ES-I3 (cell line): ENCODE measurements at regions not wholly inside any gene's neighbourhood (a gene's known extent, or its start where the extent isn't known, plus 50 kb on each side); places are given as distances from the start of the nearest gene placed in this dataset.

ENCODE experiments used
- H3K36me3 ChIP-seq: 2 replicates; pipeline ENCODE4 v1.6.1; 2013; ENCODE audit warnings: mild to moderate bottlenecking, low read length, control low read depth, moderate library complexity; ENCODE audit not compliant: insufficient read depth
- H3K4me1 ChIP-seq: 2 replicates; pipeline ENCODE4 v1.6.1; 2013; ENCODE audit warnings: mild to moderate bottlenecking, control low read depth, low read length; ENCODE audit not compliant: insufficient read depth
- H3K9ac ChIP-seq: 2 replicates; pipeline ENCODE4 v1.6.1; 2013; ENCODE audit warnings: low read depth, mild to moderate bottlenecking, low read length, moderate library complexity
- H3K9me3 ChIP-seq: 2 replicates; pipeline ENCODE4 v1.6.1; 2013; ENCODE audit warnings: mild to moderate bottlenecking, low read length, moderate library complexity; ENCODE audit not compliant: control insufficient read depth, insufficient read depth

DNA sequence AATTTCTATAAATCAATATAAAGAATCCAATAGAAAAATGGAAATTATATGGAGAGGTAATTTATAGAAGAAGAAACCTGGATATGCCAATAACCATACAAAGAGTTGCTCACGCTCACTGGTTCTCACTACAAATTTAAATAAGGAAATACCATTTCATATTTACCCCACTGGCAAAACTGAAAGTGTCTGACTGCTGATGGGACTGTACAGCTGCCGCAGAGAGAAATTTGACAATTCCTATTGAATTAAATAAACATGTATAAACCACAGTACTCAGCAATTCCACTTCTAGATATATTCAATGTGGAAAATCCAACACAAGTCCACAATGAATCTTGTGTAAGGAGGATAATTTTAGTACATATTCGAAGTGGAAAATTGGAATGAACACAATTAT, 830.4 kb upstream of the GRAMD2B start:
- no peaks in the 10 kb centered on the region; the same call in 1 of the 2 replicates for H3K36me3 ChIP-seq
- no peak overlapping the region for H3K9ac ChIP-seq
- H3K4me1 ChIP-seq: no peaks in the 10 kb centered on the region
- no peaks in the 10 kb centered on the region for H3K9me3 ChIP-seq

DNA sequence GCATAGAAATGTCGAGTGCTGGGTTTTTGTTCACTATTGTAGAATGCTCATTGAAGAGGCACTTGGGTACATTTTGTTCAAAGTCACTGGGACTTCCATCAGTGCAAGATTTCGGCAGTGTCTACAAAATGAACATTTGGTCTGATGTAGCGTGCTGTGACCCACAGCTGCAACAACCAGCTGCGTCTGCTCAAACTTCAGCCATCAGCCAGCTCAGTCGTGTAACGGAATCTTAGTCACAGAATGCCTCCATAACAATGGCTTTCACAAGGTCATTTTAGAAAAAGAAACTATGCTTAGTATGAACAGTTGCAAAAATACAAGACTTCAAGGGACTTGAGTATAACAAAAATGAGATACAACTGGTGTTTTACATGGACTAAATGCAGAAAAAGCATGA, 828.1 kb upstream of the GRAMD2B start:
- Histone ChIP-seq H3K9me3 (no peaks in the 10 kb centered on the region), H3K9ac (no peak overlapping the region), H3K36me3 (no peaks in the 10 kb centered on the region), H3K4me1 (no peaks in the 10 kb centered on the region)

DNA sequence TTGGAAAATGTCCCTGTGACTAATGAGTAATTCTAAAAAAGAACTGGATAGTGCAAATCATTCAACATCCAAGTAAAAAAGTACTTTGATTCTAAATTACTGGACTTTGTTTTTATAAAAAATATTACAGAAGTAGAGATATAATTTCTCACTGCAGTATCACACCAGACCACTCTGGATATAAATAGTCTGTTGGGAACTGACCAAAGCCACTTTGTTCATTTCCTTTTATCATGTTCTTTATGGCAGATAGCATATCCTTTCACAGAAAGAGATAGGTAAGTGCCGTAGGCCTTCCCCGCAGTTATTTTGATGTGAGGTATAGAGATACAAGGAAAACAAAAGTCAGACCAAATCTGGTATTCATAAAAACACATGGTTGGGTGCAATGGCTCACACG, 827.4 kb upstream of the GRAMD2B start:
- Histone ChIP-seq H3K9me3 (no peaks in the 10 kb centered on the region), H3K4me1 (no peaks in the 10 kb centered on the region), H3K36me3 (no peaks in the 10 kb centered on the region), H3K9ac (no peak overlapping the region)

DNA sequence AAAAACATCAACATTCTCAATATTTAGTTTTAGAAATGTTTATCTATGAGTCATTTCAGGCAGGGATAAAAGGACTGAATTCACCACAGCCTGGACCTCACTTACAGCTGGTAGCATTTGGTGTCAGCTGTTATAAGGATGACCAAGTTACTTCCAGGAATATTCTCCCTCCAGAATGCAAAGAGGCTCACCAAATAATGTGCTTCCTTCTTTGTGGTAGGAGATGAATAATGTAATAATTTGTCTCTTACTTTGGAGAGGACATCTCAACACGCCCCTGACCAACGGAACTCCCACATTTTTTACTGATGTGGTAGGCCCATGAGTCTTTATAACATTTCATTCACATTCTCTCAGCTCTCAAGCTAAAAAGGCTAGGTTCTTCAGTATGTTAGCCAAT, 825.9 kb upstream of the GRAMD2B start:
- H3K4me1 ChIP-seq: no peaks in the 10 kb centered on the region
- H3K36me3 ChIP-seq: no peaks in the 10 kb centered on the region
- no peak overlapping the region for H3K9ac ChIP-seq
- no peaks in the 10 kb centered on the region for H3K9me3 ChIP-seq

DNA sequence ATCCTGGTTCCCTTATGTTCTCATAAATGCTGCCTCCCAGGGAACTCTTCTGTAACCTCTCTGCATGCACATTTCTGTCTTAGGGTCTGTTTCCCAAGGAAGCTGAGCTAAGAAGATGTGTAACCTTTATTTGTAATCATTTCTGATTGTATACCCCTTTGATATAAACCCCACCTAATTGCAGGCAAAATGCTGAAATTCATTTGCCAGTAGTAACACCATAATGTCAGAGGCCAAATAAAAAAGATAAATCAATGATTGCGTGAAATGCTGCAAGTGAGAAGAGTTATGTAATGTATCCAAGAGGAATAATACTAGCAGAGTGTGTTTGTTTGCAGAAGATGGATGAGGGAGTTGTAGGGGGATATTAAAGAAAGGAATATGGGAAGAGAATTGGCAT, 822.6 kb upstream of the GRAMD2B start:
- Histone ChIP-seq H3K4me1 (no peaks in the 10 kb centered on the region), H3K36me3 (no peaks in the 10 kb centered on the region), H3K9ac (no peak overlapping the region), H3K9me3 (no peaks in the 10 kb centered on the region)

DNA sequence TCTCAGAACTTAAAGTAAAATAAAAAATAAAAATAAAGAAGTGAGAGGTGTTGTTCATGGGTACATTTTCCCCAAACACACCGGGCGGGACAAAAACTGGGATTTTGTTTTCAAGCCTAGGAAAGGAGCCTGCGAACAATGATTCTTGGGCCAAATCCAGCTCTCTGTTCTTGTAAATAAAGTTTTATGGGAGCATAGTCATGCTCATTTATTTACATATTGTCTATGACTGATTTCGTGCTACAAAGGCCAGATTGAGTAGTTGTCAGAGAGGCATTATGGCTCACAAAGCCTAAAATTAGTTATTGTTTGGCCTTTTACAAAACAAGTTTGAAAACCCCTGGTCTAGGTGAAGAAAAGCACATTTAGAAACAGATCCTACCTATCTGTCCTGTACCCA, 821.0 kb upstream of the GRAMD2B start:
- Histone ChIP-seq H3K4me1 (no peaks in the 10 kb centered on the region), H3K9me3 (no peaks in the 10 kb centered on the region), H3K36me3 (no peaks in the 10 kb centered on the region), H3K9ac (no peak overlapping the region)

DNA sequence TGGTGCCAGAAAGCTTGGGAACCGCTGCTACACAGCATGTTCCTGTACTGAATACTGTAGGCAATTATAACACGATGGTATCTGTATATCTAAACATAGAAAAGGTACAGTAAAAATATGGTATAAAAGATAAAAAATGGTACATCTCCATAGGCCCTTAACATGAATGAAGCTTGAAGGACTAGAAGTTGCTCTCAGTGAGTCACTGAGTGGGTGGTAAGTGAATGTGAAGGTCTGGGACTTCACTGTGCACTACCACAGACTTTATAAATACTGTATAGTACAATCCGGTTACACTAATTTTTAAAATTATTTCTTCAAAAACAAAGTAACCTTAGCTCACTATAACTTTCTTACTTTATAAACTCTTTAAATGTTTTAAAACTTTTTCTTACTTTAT, 819.9 kb upstream of the GRAMD2B start:
- Histone ChIP-seq H3K4me1 (no peaks in the 10 kb centered on the region), H3K9ac (no peak overlapping the region), H3K9me3 (no peaks in the 10 kb centered on the region), H3K36me3 (no peaks in the 10 kb centered on the region)

DNA sequence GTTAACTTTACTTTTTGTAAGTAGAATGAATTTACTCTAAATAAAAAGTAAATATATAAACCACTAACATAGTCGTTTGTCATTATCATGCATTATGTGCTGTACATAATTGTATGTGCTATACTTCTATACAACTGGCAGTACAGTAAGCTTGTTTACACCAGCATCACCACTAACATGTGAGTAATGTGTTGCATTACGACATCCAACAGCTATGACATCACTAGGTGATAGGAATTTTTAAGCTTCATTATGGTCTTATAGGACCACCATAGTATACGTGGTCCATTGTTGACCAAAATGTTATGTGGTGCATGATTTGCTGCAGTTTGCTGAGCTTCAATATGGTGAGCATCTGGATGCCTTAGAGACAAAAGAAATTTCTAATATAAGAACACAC, 819.1 kb upstream of the GRAMD2B start:
- no peaks in the 10 kb centered on the region for H3K9me3 ChIP-seq
- no peaks in the 10 kb centered on the region for H3K36me3 ChIP-seq
- H3K9ac ChIP-seq: no peak overlapping the region
- H3K4me1 ChIP-seq: no peaks in the 10 kb centered on the region

DNA sequence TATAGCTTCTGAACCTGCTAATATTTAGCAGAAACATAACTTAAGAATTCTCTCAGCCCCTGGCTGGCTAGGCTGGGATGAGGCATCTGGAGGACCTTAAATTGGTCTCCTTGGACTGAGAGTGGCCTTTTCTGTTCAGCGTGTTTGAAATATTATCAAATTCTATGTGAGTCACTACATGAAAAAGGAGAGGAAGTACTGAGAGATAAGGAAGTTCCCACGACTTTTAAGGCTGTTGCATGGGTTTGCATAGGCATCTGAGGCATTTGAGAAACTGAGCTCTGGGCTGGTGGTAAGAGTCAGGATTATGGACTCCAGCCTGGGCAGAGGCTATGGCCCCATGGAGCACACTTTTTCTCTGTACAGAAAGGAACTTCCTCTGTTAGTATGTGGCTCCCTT, 816.2 kb upstream of the GRAMD2B start:
- no peaks in the 10 kb centered on the region for H3K36me3 ChIP-seq
- no peaks in the 10 kb centered on the region for H3K4me1 ChIP-seq
- no peak overlapping the region for H3K9ac ChIP-seq
- H3K9me3 ChIP-seq: no peaks in the 10 kb centered on the region

DNA sequence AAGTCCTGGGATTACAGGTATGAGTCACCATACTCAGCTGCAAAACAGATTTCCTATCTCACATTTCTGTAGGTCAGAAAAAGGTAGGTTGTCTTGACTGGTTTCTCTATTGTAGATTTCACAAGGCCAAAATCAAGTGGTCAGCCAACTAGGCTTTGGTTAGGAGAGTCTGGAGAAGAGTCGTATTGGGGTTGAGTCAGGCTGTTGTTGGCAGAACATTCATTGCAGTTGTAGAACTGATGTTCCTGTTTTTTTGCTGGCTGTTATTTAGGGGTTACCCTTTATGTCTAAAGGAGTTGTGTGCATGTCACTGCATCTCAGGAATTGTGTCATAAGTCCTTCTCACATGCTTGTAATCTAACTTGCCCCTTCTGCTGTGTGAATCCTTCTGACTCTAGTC, 814.2 kb upstream of the GRAMD2B start:
- no peaks in the 10 kb centered on the region for H3K9me3 ChIP-seq
- no peaks in the 10 kb centered on the region for H3K36me3 ChIP-seq
- H3K9ac ChIP-seq: no peak overlapping the region
- no peaks in the 10 kb centered on the region for H3K4me1 ChIP-seq

DNA sequence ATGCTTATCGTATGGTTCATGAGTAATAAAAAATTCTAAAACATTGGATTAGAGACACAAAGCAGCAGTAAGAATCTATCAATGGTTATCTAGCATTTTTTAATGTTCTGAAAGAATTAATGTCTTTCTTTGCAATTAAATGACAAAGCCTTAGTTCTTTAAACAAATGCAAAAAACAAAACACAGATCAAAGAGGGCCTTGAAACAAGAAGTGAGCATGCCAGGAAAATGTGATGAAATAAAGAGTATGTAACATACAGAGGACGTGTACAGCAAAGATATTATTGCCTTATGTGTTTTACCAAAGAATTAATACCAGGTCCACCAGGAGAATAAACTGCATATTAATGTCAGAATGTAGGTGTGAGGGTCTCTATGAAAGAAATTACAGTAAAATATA, 812.3 kb upstream of the GRAMD2B start:
- no peak overlapping the region for H3K9ac ChIP-seq
- no peaks in the 10 kb centered on the region for H3K36me3 ChIP-seq
- no peaks in the 10 kb centered on the region for H3K4me1 ChIP-seq
- H3K9me3 ChIP-seq: no peaks in the 10 kb centered on the region

DNA sequence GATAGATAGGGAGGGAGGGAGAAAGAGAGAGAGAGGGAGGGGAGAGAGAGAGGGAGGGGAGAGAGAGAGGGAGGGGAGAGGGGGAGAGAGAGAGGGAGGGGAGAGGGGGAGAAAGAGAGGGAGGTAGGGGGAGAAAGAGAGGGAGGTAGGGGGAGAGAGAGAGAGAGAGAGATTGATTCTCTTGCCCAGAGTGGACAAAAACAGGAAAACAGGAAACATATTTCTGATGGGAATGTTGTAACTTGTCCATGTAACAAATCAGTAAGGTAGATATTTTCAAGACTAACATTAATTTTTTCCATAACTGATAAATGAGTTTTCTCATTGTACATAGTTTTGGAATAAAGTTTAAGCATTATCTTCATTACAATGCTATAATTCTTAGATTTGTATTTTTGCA, 811.7 kb upstream of the GRAMD2B start:
- H3K9me3 ChIP-seq: no peaks in the 10 kb centered on the region
- no peaks in the 10 kb centered on the region for H3K36me3 ChIP-seq
- H3K4me1 ChIP-seq: no peaks in the 10 kb centered on the region
- H3K9ac ChIP-seq: no peak overlapping the region

DNA sequence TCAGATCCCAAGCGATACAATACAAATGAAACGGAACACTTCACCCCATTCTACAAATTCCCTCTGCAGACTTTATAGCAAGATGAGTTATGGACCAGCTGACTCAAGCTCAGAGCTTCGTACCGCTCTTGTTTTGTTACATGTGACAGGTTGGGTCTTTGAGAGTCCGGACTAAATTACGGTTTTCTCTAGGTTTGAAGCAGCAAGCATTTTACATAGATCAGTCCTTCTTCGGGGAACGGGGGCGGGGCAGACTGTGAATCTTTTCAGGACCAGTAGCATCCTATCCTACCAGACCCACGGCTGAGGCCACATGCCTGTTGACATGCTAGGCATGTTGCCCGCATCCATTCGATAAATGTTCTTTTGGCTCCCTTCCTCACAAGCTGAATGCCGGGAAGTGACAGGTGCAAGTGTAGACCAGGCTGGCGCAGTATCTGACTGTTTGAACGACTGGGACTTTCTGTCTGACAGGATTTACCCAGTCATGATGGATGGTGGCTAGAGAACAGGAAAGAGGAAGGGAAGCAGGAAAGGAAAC, 811.0 kb upstream of the GRAMD2B start:
- H3K9ac ChIP-seq: no peak overlapping the region
- H3K9me3 ChIP-seq: no peaks in the 10 kb centered on the region
- no peaks in the 10 kb centered on the region for H3K36me3 ChIP-seq
- H3K4me1 ChIP-seq: no peaks in the 10 kb centered on the region

DNA sequence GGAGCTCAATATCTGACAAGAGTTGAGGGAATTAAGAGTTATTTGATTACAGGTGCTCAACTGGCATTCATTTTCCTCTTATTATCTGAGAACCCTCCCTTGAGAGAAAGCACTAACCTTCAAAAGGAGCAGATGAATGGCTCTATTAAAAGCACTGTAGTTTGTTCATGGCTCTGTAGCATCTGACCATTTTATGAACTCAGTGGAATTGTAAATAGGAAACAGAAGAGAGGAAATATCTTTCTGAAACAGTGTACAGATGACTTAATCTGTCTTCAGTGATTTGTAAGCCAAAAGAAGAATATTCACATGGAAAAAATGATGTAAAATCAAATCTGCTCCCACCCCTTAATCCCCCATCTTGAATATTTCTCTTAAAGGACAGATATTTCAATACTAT, 810.4 kb upstream of the GRAMD2B start:
- no peak overlapping the region for H3K9ac ChIP-seq
- no peaks in the 10 kb centered on the region for H3K9me3 ChIP-seq
- no peaks in the 10 kb centered on the region for H3K36me3 ChIP-seq
- no peaks in the 10 kb centered on the region for H3K4me1 ChIP-seq

DNA sequence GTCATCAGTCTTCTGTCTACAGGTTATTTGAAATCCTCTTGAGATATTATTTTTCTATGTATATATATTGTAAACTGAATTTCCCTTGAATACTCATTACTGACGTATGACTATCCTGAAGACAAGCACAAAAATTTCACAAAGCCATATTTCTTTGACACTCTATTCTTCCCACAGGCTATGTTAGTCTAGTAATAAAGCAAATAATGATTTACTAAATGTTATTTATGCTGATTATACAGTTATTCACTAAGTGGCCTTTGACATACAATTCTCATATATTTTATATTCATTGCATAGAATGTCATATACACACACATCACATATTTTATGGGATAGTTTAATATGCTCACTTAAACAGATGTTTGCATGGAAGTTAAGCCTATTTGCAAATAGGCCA, 793.0 kb upstream of the GRAMD2B start:
- H3K9ac ChIP-seq: no peak overlapping the region
- H3K9me3 ChIP-seq: no peaks in the 10 kb centered on the region
- no peaks in the 10 kb centered on the region for H3K4me1 ChIP-seq
- no peaks in the 10 kb centered on the region for H3K36me3 ChIP-seq

DNA sequence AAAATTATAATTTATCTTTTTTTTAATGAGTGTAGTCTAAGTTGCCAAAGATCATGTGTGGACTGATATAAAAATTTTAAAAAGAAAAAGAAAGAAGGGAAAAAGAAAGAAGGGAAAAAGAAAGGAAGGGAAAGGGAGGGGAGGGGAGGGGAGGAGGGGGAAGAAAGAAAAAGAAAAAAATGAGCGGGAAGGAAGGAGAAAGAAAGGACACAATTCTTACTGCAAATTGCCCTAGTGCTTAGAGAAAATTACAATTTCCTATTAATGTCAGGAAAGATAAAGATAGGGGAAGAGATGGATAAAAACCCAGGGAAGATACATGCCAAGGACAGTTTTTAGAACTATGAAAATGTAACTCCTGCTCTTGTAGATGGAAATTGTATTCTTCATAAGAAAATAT, 789.7 kb upstream of the GRAMD2B start:
- Histone ChIP-seq H3K36me3 (no peaks in the 10 kb centered on the region), H3K4me1 (no peaks in the 10 kb centered on the region), H3K9ac (no peak overlapping the region), H3K9me3 (no peaks in the 10 kb centered on the region)
